T-helper 2 cell treated with Interferon-gamma antibody and Interleukin-4, amounts not matched to agents 5 μg/mL and 100 μg/mL, for 36 hours (primary cell): ENCODE measurements at regions not wholly inside any gene's neighbourhood (a gene's known extent, or its start where the extent isn't known, plus 50 kb on each side); places are given as distances from the start of the nearest gene placed in this dataset.

Experiments used
- DNase-seq: peaks from one replicate; pipeline ENCODE4 v3.0.0; 2021; ENCODE audit warnings: low spot score
- H3K27ac Mint-ChIP-seq: one replicate; pipeline ENCODE4 v1.8.0; 2021; ENCODE audit warnings: mild to moderate bottlenecking, mixed read lengths
- H3K27me3 Mint-ChIP-seq: one replicate; pipeline ENCODE4 v1.8.0; 2021; ENCODE audit warnings: low read depth, mixed read lengths
- H3K36me3 Mint-ChIP-seq: one replicate; pipeline ENCODE4 v1.8.0; 2021; ENCODE audit warnings: low read depth, mixed read lengths
- H3K4me1 Mint-ChIP-seq: one replicate; pipeline ENCODE4 v1.8.0; 2021; ENCODE audit warnings: low read depth, mixed read lengths
- H3K4me3 Mint-ChIP-seq: one replicate; pipeline ENCODE4 v1.8.0; 2022; ENCODE audit warnings: mild to moderate bottlenecking, moderate library complexity, mixed read lengths
- H3K9me3 Mint-ChIP-seq: one replicate; pipeline ENCODE4 v1.8.0; 2021; ENCODE audit warnings: mixed read lengths

GRCh38 chr5:124261848-124262247, 484.6 kb downstream of the ZNF608 start:
- Mint-ChIP-seq H3K36me3 (no peaks in the 10 kb centered on the region), H3K27me3 (no peaks in the 10 kb centered on the region), H3K4me3 (no peak overlapping the region), H3K27ac (no peak overlapping the region), H3K4me1 (no peaks in the 10 kb centered on the region), H3K9me3 (no peaks in the 10 kb centered on the region)
- no peak for DNase-seq

- no peak overlapping the region for H3K27ac Mint-ChIP-seq
- H3K4me1 Mint-ChIP-seq, result no peaks in the 10 kb centered on the region
- no peak for DNase-seq
- no peaks in the 10 kb centered on the region for H3K9me3 Mint-ChIP-seq
- no peaks in the 10 kb centered on the region for H3K27me3 Mint-ChIP-seq
- H3K36me3 Mint-ChIP-seq, result no peaks in the 10 kb centered on the region
- no peak overlapping the region for H3K4me3 Mint-ChIP-seq
Measured at GRCh38 chr5:124260921-124261515, 485.4 kb downstream of the ZNF608 start.

GRCh38 chr5:124259017-124259416, 487.4 kb downstream of the ZNF608 start:
- Mint-ChIP-seq H3K27me3 (no peaks in the 10 kb centered on the region), H3K36me3 (no peaks in the 10 kb centered on the region), H3K27ac (no peak overlapping the region), H3K9me3 (no peaks in the 10 kb centered on the region), H3K4me1 (no peaks in the 10 kb centered on the region), H3K4me3 (no peak overlapping the region)
- no peak for DNase-seq

- H3K4me3 Mint-ChIP-seq, result no peak overlapping the region
- H3K9me3 Mint-ChIP-seq, result no peaks in the 10 kb centered on the region
- no peaks in the 10 kb centered on the region for H3K4me1 Mint-ChIP-seq
Measured at GRCh38 chr5:124257048-124257447, 489.4 kb downstream of the ZNF608 start.

GRCh38 chr5:124253203-124253810, 493.1 kb downstream of the ZNF608 start:
- H3K4me3 Mint-ChIP-seq, result no peak overlapping the region

More at GRCh38 chr5:124257048-124257447, 489.4 kb downstream of the ZNF608 start:
- H3K27ac Mint-ChIP-seq, result no peak overlapping the region
- DNase-seq, result no peak
- H3K27me3 Mint-ChIP-seq, result no peaks in the 10 kb centered on the region
- H3K36me3 Mint-ChIP-seq, result no peaks in the 10 kb centered on the region

GRCh38 chr5:124252747-124253146, 493.7 kb downstream of the ZNF608 start:
- Mint-ChIP-seq H3K9me3 (no peaks in the 10 kb centered on the region), H3K36me3 (no peaks in the 10 kb centered on the region), H3K4me1 (no peaks in the 10 kb centered on the region), H3K4me3 (no peak overlapping the region), H3K27ac (no peak overlapping the region), H3K27me3 (no peaks in the 10 kb centered on the region)
- no peak for DNase-seq

More at GRCh38 chr5:124253203-124253810, 493.1 kb downstream of the ZNF608 start:
- no peaks in the 10 kb centered on the region for H3K4me1 Mint-ChIP-seq
- no peaks in the 10 kb centered on the region for H3K36me3 Mint-ChIP-seq
- no peak for DNase-seq
- no peaks in the 10 kb centered on the region for H3K9me3 Mint-ChIP-seq
- no peak overlapping the region for H3K27ac Mint-ChIP-seq
- H3K27me3 Mint-ChIP-seq, result no peaks in the 10 kb centered on the region

GRCh38 chr5:124252191-124252638, 494.2 kb downstream of the ZNF608 start:
- Mint-ChIP-seq H3K9me3 (peaks cover 2% of the 10 kb centered on the region), H3K4me3 (no peak overlapping the region), H3K27me3 (no peaks in the 10 kb centered on the region), H3K36me3 (no peaks in the 10 kb centered on the region), H3K27ac (no peak overlapping the region), H3K4me1 (no peaks in the 10 kb centered on the region)
- no peak for DNase-seq

GRCh38 chr5:124245276-124245675, 501.2 kb downstream of the ZNF608 start:
- Mint-ChIP-seq H3K27me3 (no peaks in the 10 kb centered on the region), H3K36me3 (no peaks in the 10 kb centered on the region), H3K4me1 (no peaks in the 10 kb centered on the region), H3K27ac (no peak overlapping the region), H3K4me3 (no peak overlapping the region), H3K9me3 (peaks cover 31% of the 10 kb centered on the region)
- DNase-seq, result no peak

GRCh38 chr5:124240732-124241131, 505.7 kb downstream of the ZNF608 start:
- H3K4me1 Mint-ChIP-seq, result no peaks in the 10 kb centered on the region
- no peaks in the 10 kb centered on the region for H3K27me3 Mint-ChIP-seq
- DNase-seq, result no peak
- no peak overlapping the region for H3K27ac Mint-ChIP-seq
- H3K36me3 Mint-ChIP-seq, result no peaks in the 10 kb centered on the region
- peaks cover 25% of the 10 kb centered on the region for H3K9me3 Mint-ChIP-seq
- H3K4me3 Mint-ChIP-seq, result no peak overlapping the region

GRCh38 chr5:124239572-124239971, 506.9 kb downstream of the ZNF608 start:
- no peaks in the 10 kb centered on the region for H3K36me3 Mint-ChIP-seq
- no peak for DNase-seq
- H3K27ac Mint-ChIP-seq, result no peak overlapping the region
- no peaks in the 10 kb centered on the region for H3K4me1 Mint-ChIP-seq
- H3K27me3 Mint-ChIP-seq, result no peaks in the 10 kb centered on the region
- peaks cover 13% of the 10 kb centered on the region for H3K9me3 Mint-ChIP-seq
- no peak overlapping the region for H3K4me3 Mint-ChIP-seq

GRCh38 chr5:124238350-124238749, 508.1 kb downstream of the ZNF608 start:
- Mint-ChIP-seq H3K27me3 (no peaks in the 10 kb centered on the region), H3K4me3 (no peak overlapping the region), H3K4me1 (no peaks in the 10 kb centered on the region)

GRCh38 chr5:124237206-124237695, 509.2 kb downstream of the ZNF608 start:
- no peaks in the 10 kb centered on the region for H3K27me3 Mint-ChIP-seq
- H3K4me1 Mint-ChIP-seq, result no peaks in the 10 kb centered on the region
- H3K36me3 Mint-ChIP-seq, result no peaks in the 10 kb centered on the region

More at GRCh38 chr5:124238350-124238749, 508.1 kb downstream of the ZNF608 start:
- Mint-ChIP-seq H3K9me3 (peaks cover 8% of the 10 kb centered on the region), H3K36me3 (no peaks in the 10 kb centered on the region), H3K27ac (no peak overlapping the region)
- DNase-seq, result no peak

GRCh38 chr5:124236361-124237205, 509.9 kb downstream of the ZNF608 start:
- DNase-seq, result no peak
- Mint-ChIP-seq H3K4me1 (no peaks in the 10 kb centered on the region), H3K27me3 (no peaks in the 10 kb centered on the region), H3K9me3 (peaks cover 6% of the 10 kb centered on the region), H3K4me3 (no peak overlapping the region), H3K36me3 (no peaks in the 10 kb centered on the region), H3K27ac (no peak overlapping the region)

More at GRCh38 chr5:124237206-124237695, 509.2 kb downstream of the ZNF608 start:
- Mint-ChIP-seq H3K4me3 (no peak overlapping the region), H3K9me3 (peaks cover 6% of the 10 kb centered on the region), H3K27ac (no peak overlapping the region)
- DNase-seq, result no peak

- Mint-ChIP-seq H3K4me1 (no peaks in the 10 kb centered on the region), H3K9me3 (peaks cover 6% of the 10 kb centered on the region), H3K36me3 (no peaks in the 10 kb centered on the region), H3K27ac (no peak overlapping the region), H3K27me3 (no peaks in the 10 kb centered on the region), H3K4me3 (no peak overlapping the region)
- no peak for DNase-seq
Measured at GRCh38 chr5:124235576-124235975, 510.9 kb downstream of the ZNF608 start.
